Fibroblast of the aortic adventitia (primary cell): ENCODE measurements at regions not wholly inside any gene's neighbourhood (a gene's known extent, or its start where the extent isn't known, plus 50 kb on each side); places are given as distances from the start of the nearest gene placed in this dataset.

Experiments
- DNase-seq: peaks from one replicate; pipeline ENCODE4 v3.0.0-alpha.2; 2010; ENCODE audit warnings: low read depth
- H3K4me3 ChIP-seq: 2 replicates; pipeline ENCODE4 v1.5.1; 2011; ENCODE audit warnings: low read depth, mild to moderate bottlenecking, control low read depth, low read length, moderate library complexity
- CTCF ChIP-seq: IDR thresholded peaks from 2 replicates; pipeline ENCODE4 v1.5.1; 2011; ENCODE audit warnings: mild to moderate bottlenecking, low read length, control low read depth, inconsistent platforms; ENCODE audit not compliant: insufficient read depth

GRCh38 chr7:88516429-88516828 lies 209.7 kb upstream of the STEAP4 start:
- TF ChIP-seq CTCF, result no peak
- H3K4me3 ChIP-seq, result no peak overlapping the region
- DNase-seq, result no peak

GRCh38 chr7:88515301-88515700 lies 208.6 kb upstream of the STEAP4 start:
- no peak for DNase-seq
- no peak for TF ChIP-seq CTCF
- no peak overlapping the region for H3K4me3 ChIP-seq

GRCh38 chr7:88509341-88509740 lies 202.6 kb upstream of the STEAP4 start:
- no peak for DNase-seq
- no peak for TF ChIP-seq CTCF
- H3K4me3 ChIP-seq, result no peak overlapping the region

GRCh38 chr7:88500131-88500530 lies 193.4 kb upstream of the STEAP4 start:
- TF ChIP-seq CTCF, result no peak
- H3K4me3 ChIP-seq, result no peak overlapping the region
- no peak for DNase-seq

- TF ChIP-seq CTCF, result no peak
- no peak for DNase-seq
- H3K4me3 ChIP-seq, result no peak overlapping the region
These were observed 189.4 kb upstream of the STEAP4 start for GRCh38 chr7:88495881-88496725.

- DNase-seq, result no peak
- H3K4me3 ChIP-seq, result no peak overlapping the region
- no peak for TF ChIP-seq CTCF
These were observed 185.5 kb upstream of the STEAP4 start for GRCh38 chr7:88492153-88492552.

- TF ChIP-seq CTCF, result no peak
- no peak overlapping the region for H3K4me3 ChIP-seq
- no peak for DNase-seq
These were observed 184.2 kb upstream of the STEAP4 start for GRCh38 chr7:88490874-88491273.
